HUES6 (cell line): ENCODE measurements at regions not wholly inside any gene's neighbourhood (a gene's known extent, or its start where the extent isn't known, plus 50 kb on each side); places are given as distances from the start of the nearest gene placed in this dataset.
"Not testable (repeated sequence)": the region's sequence is repeated elsewhere in the genome, so short reads cannot be mapped to it uniquely, and the experiment has no call there.

Experiments
- H3K27ac ChIP-seq: 2 replicates; pipeline ENCODE4 v1.7.0; 2013; ENCODE audit warnings: low read depth, mild to moderate bottlenecking, low read length, inconsistent platforms
- H3K27me3 ChIP-seq: 2 replicates; pipeline ENCODE4 v1.6.1; 2013; ENCODE audit warnings: low read length; ENCODE audit not compliant: control insufficient read depth, insufficient read depth
- H3K36me3 ChIP-seq: 2 replicates; pipeline ENCODE4 v1.6.1; 2013; ENCODE audit warnings: low read length; ENCODE audit not compliant: control insufficient read depth, insufficient read depth
- H3K4me1 ChIP-seq: 2 replicates; pipeline ENCODE4 v1.6.1; 2013; ENCODE audit warnings: low read length; ENCODE audit not compliant: control insufficient read depth, insufficient read depth
- H3K4me3 ChIP-seq: 2 replicates; pipeline ENCODE4 v1.5.1; 2013; ENCODE audit warnings: low read depth, low read length
- H3K9ac ChIP-seq: one replicate; pipeline ENCODE4 v1.6.1; 2013; ENCODE audit warnings: mild to moderate bottlenecking, low read length
- H3K9me3 ChIP-seq: 2 replicates; pipeline ENCODE4 v1.6.1; 2013; ENCODE audit warnings: low read depth, low read length; ENCODE audit not compliant: control insufficient read depth, insufficient read depth

- not testable (repeated sequence) for H3K9me3 ChIP-seq, H3K36me3 ChIP-seq, H3K4me3 ChIP-seq, H3K27me3 ChIP-seq, H3K27ac ChIP-seq, H3K4me1 ChIP-seq, H3K9ac ChIP-seq
These were observed 82.0 kb upstream of the ANKRD28 start for GRCh38 chr3:15879787-15880186.

GRCh38 chr3:15882577-15882976 is 84.8 kb upstream of the ANKRD28 start:
- 0 out of 2 replicates have a peak, but pooled peaks cover 5% of the 10 kb centered on the region for H3K9me3 ChIP-seq

GRCh38 chr3:15884132-15884531 is 86.4 kb upstream of the ANKRD28 start:
- Histone ChIP-seq H3K27me3 (no peaks in the 10 kb centered on the region), H3K27ac (no peak overlapping the region), H3K9me3 (0 out of 2 replicates have a peak, but pooled peaks cover 5% of the 10 kb centered on the region), H3K4me1 (no peaks in the 10 kb centered on the region; the same call in 1 of the 2 replicates), H3K4me3 (no peak overlapping the region), H3K9ac (no peak overlapping the region), H3K36me3 (no peaks in the 10 kb centered on the region)

More at GRCh38 chr3:15882577-15882976, 84.8 kb upstream of the ANKRD28 start:
- Histone ChIP-seq H3K4me1 (no peaks in the 10 kb centered on the region; the same call in 1 of the 2 replicates), H3K36me3 (0 out of 2 replicates have a peak, but pooled peaks cover 3% of the 10 kb centered on the region), H3K27me3 (no peaks in the 10 kb centered on the region), H3K9ac (no peak overlapping the region), H3K4me3 (no peak overlapping the region), H3K27ac (no peak overlapping the region)

GRCh38 chr3:15886521-15886920 is 88.7 kb upstream of the ANKRD28 start:
- 0 out of 2 replicates have a peak, but pooled peaks cover 5% of the 10 kb centered on the region for H3K9me3 ChIP-seq
- no peaks in the 10 kb centered on the region for H3K27me3 ChIP-seq
- H3K36me3 ChIP-seq, result no peaks in the 10 kb centered on the region
- no peak overlapping the region for H3K27ac ChIP-seq
- H3K9ac ChIP-seq, result no peak overlapping the region
- H3K4me1 ChIP-seq, result no peaks in the 10 kb centered on the region; the same call in 1 of the 2 replicates
- no peak overlapping the region for H3K4me3 ChIP-seq

- Histone ChIP-seq H3K9me3 (0 out of 2 replicates have a peak, but pooled peaks cover 5% of the 10 kb centered on the region), H3K27me3 (no peaks in the 10 kb centered on the region), H3K36me3 (no peaks in the 10 kb centered on the region), H3K9ac (no peak overlapping the region), H3K27ac (no peak overlapping the region), H3K4me1 (no peaks in the 10 kb centered on the region; the same call in 1 of the 2 replicates), H3K4me3 (no peak overlapping the region)
These were observed 89.5 kb upstream of the ANKRD28 start for GRCh38 chr3:15887261-15887660.

- H3K27ac ChIP-seq, result no peak overlapping the region
- H3K4me3 ChIP-seq, result no peak overlapping the region
- 0 out of 2 replicates have a peak, but pooled peaks cover 5% of the 10 kb centered on the region for H3K9me3 ChIP-seq
- peaks cover 6% of the 10 kb centered on the region; the same call in 1 of the 2 replicates for H3K4me1 ChIP-seq
- no peaks in the 10 kb centered on the region for H3K27me3 ChIP-seq
- H3K36me3 ChIP-seq, result no peaks in the 10 kb centered on the region
- H3K9ac ChIP-seq, result no peak overlapping the region
These were observed 92.2 kb upstream of the ANKRD28 start for GRCh38 chr3:15889936-15890335.

GRCh38 chr3:15892311-15893227 is 94.8 kb upstream of the ANKRD28 start:
- Histone ChIP-seq H3K4me1 (peaks cover 6% of the 10 kb centered on the region; the same call in 1 of the 2 replicates), H3K27ac (no peak overlapping the region), H3K9ac (no peak overlapping the region), H3K27me3 (no peaks in the 10 kb centered on the region), H3K4me3 (no peak overlapping the region), H3K36me3 (no peaks in the 10 kb centered on the region), H3K9me3 (peaks cover 3% of the 10 kb centered on the region; the same call in 1 of the 2 replicates)

GRCh38 chr3:15894382-15894781 is 96.6 kb upstream of the ANKRD28 start:
- H3K36me3 ChIP-seq, result no peaks in the 10 kb centered on the region
- H3K27me3 ChIP-seq, result no peaks in the 10 kb centered on the region
- no peak overlapping the region for H3K4me3 ChIP-seq
- no peak overlapping the region for H3K9ac ChIP-seq
- peaks cover 3% of the 10 kb centered on the region; the same call in 1 of the 2 replicates for H3K9me3 ChIP-seq
- H3K27ac ChIP-seq, result no peak overlapping the region
- H3K4me1 ChIP-seq, result peaks cover 6% of the 10 kb centered on the region; the same call in 1 of the 2 replicates

- H3K4me1 ChIP-seq, result peaks cover 6% of the 10 kb centered on the region; the same call in 1 of the 2 replicates
These were observed 98.7 kb upstream of the ANKRD28 start for GRCh38 chr3:15896500-15896899.

GRCh38 chr3:15899388-15899787 is 101.6 kb upstream of the ANKRD28 start:
- Histone ChIP-seq H3K4me3 (no peak overlapping the region), H3K9ac (no peak overlapping the region), H3K27me3 (no peaks in the 10 kb centered on the region), H3K4me1 (no peaks in the 10 kb centered on the region), H3K9me3 (peaks cover 3% of the 10 kb centered on the region; the same call in 1 of the 2 replicates), H3K36me3 (no peaks in the 10 kb centered on the region), H3K27ac (no peak overlapping the region)

More at GRCh38 chr3:15896500-15896899, 98.7 kb upstream of the ANKRD28 start:
- Histone ChIP-seq H3K4me3 (no peak overlapping the region), H3K9me3 (peaks cover 3% of the 10 kb centered on the region; the same call in 1 of the 2 replicates), H3K27ac (no peak overlapping the region), H3K36me3 (no peaks in the 10 kb centered on the region), H3K9ac (no peak overlapping the region), H3K27me3 (no peaks in the 10 kb centered on the region)

- Histone ChIP-seq H3K27ac (no peak overlapping the region), H3K36me3 (no peaks in the 10 kb centered on the region)
These were observed 105.4 kb upstream of the ANKRD28 start for GRCh38 chr3:15903164-15903563.

More at GRCh38 chr3:15903164-15903563, 105.4 kb upstream of the ANKRD28 start:
- no peak overlapping the region for H3K4me3 ChIP-seq
- no peaks in the 10 kb centered on the region for H3K4me1 ChIP-seq
- H3K9ac ChIP-seq, result no peak overlapping the region
- H3K9me3 ChIP-seq, result no peaks in the 10 kb centered on the region
- no peaks in the 10 kb centered on the region for H3K27me3 ChIP-seq
